Trophoblast cell (in vitro differentiated cells and primary cell): ENCODE measurements at regions not wholly inside any gene's neighbourhood (a gene's known extent, or its start where the extent isn't known, plus 50 kb on each side); places are given as distances from the start of the nearest gene placed in this dataset.

ENCODE experiments used
- DNase-seq, 2 donors: peaks; one replicate each; pipeline ENCODE4 v3.0.0-alpha.2; 2016
- H2AFZ ChIP-seq: 2 replicates; pipeline ENCODE4 v1.6.1; 2013; ENCODE audit warnings: low read length, moderate library complexity, mild to moderate bottlenecking; ENCODE audit not compliant: insufficient read depth, poor library complexity
- H2AK5ac ChIP-seq: 2 replicates; pipeline ENCODE4 v1.6.1; 2013; ENCODE audit warnings: mild to moderate bottlenecking, low read length
- H2BK120ac ChIP-seq: 2 replicates; pipeline ENCODE4 v1.6.1; 2013; ENCODE audit warnings: low read length, mild to moderate bottlenecking, moderate library complexity; ENCODE audit not compliant: insufficient read depth, poor library complexity
- H2BK12ac ChIP-seq: 2 replicates; pipeline ENCODE4 v1.6.1; 2013; ENCODE audit warnings: mild to moderate bottlenecking, low read length, moderate library complexity
- H2BK5ac ChIP-seq: 2 replicates; pipeline ENCODE4 v1.6.1; 2013; ENCODE audit warnings: low read length, low read depth, moderate library complexity, mild to moderate bottlenecking; ENCODE audit not compliant: poor library complexity
- H3K14ac ChIP-seq: 2 replicates; pipeline ENCODE4 v1.6.1; 2013; ENCODE audit warnings: mild to moderate bottlenecking, low read length
- H3K18ac ChIP-seq: 2 replicates; pipeline ENCODE4 v1.6.1; 2013; ENCODE audit warnings: mild to moderate bottlenecking, low read length
- H3K23ac ChIP-seq: 2 replicates; pipeline ENCODE4 v1.6.1; 2013; ENCODE audit warnings: low read length
- H3K27ac ChIP-seq: 2 replicates; pipeline ENCODE4 v1.5.1; 2013; ENCODE audit warnings: low read depth, mild to moderate bottlenecking, inconsistent platforms, low read length, moderate library complexity
- H3K27me3 ChIP-seq: 2 replicates; pipeline ENCODE4 v1.6.1; 2013; ENCODE audit warnings: inconsistent platforms, mild to moderate bottlenecking, low read length, moderate library complexity; ENCODE audit not compliant: insufficient read depth
- H3K36me3 ChIP-seq, 2 experiments: 1 replicate in 1 of 2; 2 replicates in 1 of 2; pipeline ENCODE4 v1.6.1; 2013; ENCODE audit warnings: low read length in 2 of 2, mild to moderate bottlenecking in 2 of 2, moderate library complexity in 1 of 2; ENCODE audit not compliant: insufficient read depth in 2 of 2, control insufficient read depth in 1 of 2
- H3K4ac ChIP-seq: 2 replicates; pipeline ENCODE4 v1.6.1; 2013; ENCODE audit warnings: low read depth, mild to moderate bottlenecking, low read length, moderate library complexity
- H3K4me1 ChIP-seq, 2 experiments: 1 replicate in 1 of 2; 2 replicates in 1 of 2; pipeline ENCODE4 v1.6.1; 2013; ENCODE audit warnings: low read length in 2 of 2, mild to moderate bottlenecking in 2 of 2, moderate library complexity in 1 of 2; ENCODE audit not compliant: insufficient read depth in 2 of 2, control insufficient read depth in 1 of 2
- H3K4me2 ChIP-seq: 2 replicates; pipeline ENCODE4 v1.6.1; 2013; ENCODE audit warnings: inconsistent platforms, mild to moderate bottlenecking, low read length, moderate library complexity
- H3K4me3 ChIP-seq: 2 replicates; pipeline ENCODE4 v1.5.1; 2013; ENCODE audit warnings: mild to moderate bottlenecking, low read depth, low read length, inconsistent platforms
- H3K79me1 ChIP-seq: one replicate; pipeline ENCODE4 v1.6.1; 2013; ENCODE audit warnings: low read length
- H3K79me2 ChIP-seq: 2 replicates; pipeline ENCODE4 v1.6.1; 2013; ENCODE audit warnings: low read length, mild to moderate bottlenecking; ENCODE audit not compliant: control insufficient read depth, insufficient read depth, poor library complexity
- H3K9ac ChIP-seq: 2 replicates; pipeline ENCODE4 v1.6.1; 2013; ENCODE audit warnings: mild to moderate bottlenecking, low read length
- H3K9me3 ChIP-seq: 2 replicates; pipeline ENCODE4 v1.6.1; 2013; ENCODE audit warnings: low read depth, mild to moderate bottlenecking, control low read depth, inconsistent platforms, low read length; ENCODE audit not compliant: insufficient read depth
- H4K12ac ChIP-seq: 2 replicates; pipeline ENCODE4 v1.6.1; 2013; ENCODE audit warnings: low read depth, mild to moderate bottlenecking, low read length, moderate library complexity
- H4K8ac ChIP-seq: 2 replicates; pipeline ENCODE4 v1.6.1; 2013; ENCODE audit warnings: low read depth, mild to moderate bottlenecking, low read length, moderate library complexity
- H4K91ac ChIP-seq: one replicate; pipeline ENCODE4 v1.6.1; 2013; ENCODE audit warnings: low read depth, mild to moderate bottlenecking, low read length, moderate library complexity
- WGBS: extraction: QIAGEN DNeasy Blood & Tissue Kit; methylation state at CpG from one replicate; pipeline ENCODE4 v1.1.7; 2013; ENCODE audit warnings: missing lambda C conversion rate; ENCODE audit not compliant: insufficient read length, insufficient coverage; ENCODE audit errors: extremely low coverage; 5-methylcytosine and 5-hydroxymethylcytosine counted together

DNA sequence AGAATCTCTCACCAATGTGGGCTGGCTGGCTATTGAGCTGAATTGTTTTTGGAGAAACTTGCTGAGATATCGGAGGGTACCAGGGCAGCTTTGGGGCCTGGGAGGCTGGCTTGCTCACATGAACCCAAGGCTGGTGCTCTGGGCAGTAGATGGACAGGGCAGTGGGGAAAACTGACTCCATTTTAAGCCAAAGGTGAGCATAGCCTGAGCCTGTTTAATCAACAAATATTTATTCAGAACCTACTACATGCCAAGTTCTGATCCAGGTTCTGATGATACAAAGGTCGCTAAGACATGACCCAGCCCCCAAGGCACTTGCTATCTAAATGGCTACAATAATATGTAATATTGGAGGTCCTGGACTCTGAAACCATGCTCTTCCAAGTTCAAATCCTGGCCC lies 86.6 kb downstream of the BUB3 start:
- Histone ChIP-seq H3K18ac (no peak overlapping the region), H3K9ac (no peak overlapping the region), H3K4me3 (no peak overlapping the region), H4K91ac (no peak overlapping the region), H3K27ac (no peak overlapping the region), H3K27me3 (no peaks in the 10 kb centered on the region), H3K79me2 (no peaks in the 10 kb centered on the region), H3K23ac (no peak overlapping the region), H3K79me1 (no peaks in the 10 kb centered on the region), H2AFZ (no peak overlapping the region), H2AK5ac (no peak overlapping the region), H2BK5ac (no peak overlapping the region), H4K12ac (no peak overlapping the region), H3K4ac (no peak overlapping the region), H4K8ac (no peak overlapping the region), H2BK120ac (no peak overlapping the region), H3K4me1 (no peaks in the 10 kb centered on the region), H2BK12ac (no peak overlapping the region), H3K4me2 (no peak overlapping the region), H3K36me3 (no peaks in the 10 kb centered on the region), H3K14ac (no peak overlapping the region), H3K9me3 (no peaks in the 10 kb centered on the region)
- no CpG with 5 or more reads among the region's 2 CpGs for WGBS
- DNase-seq, result no peak

DNA sequence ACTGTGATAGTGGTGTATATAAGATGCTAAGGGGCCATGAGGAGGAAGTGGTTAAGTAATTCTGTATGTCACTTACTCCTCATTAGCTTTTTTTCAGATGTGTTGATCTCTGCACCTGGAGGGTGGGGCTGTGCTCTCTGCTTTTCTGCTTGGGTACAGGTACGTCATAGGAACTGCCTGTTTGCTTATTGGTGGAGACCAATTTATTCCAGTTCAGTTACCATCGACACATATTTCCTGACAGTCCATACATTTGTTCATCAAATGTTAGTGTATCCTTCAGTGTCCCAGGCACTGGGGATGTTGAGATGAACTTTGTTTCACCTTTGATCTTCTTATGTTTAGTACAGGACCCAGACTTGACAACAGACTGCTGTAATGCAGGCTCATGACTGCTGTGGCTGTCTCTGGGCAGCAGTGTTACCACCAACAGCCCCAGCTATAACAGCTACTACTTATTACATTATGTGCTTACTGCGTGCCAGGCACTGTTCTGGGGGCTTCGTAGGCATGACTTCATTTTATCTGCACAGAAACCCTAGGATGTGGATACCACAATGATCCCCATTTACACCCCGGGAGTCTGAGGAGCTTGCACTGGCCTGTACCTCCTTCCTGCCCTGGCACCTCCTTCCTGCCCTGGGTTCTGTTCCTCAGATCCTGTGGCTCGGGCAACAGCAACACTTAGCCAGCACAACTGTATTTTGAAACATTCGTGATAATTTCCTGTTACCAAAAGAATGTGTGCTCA lies 87.4 kb downstream of the BUB3 start:
- Histone ChIP-seq H3K79me2 (no peaks in the 10 kb centered on the region), H3K36me3 (no peaks in the 10 kb centered on the region), H2BK5ac (no peak overlapping the region), H2BK120ac (no peak overlapping the region), H2AFZ (no peak overlapping the region), H3K14ac (no peak overlapping the region), H3K27me3 (no peaks in the 10 kb centered on the region), H4K12ac (no peak overlapping the region), H3K79me1 (no peaks in the 10 kb centered on the region), H2BK12ac (no peak overlapping the region), H3K4me3 (no peak overlapping the region), H3K9me3 (no peaks in the 10 kb centered on the region), H2AK5ac (no peak overlapping the region), H3K23ac (no peak overlapping the region), H4K8ac (no peak overlapping the region), H3K18ac (no peak overlapping the region), H3K4me2 (no peak overlapping the region), H3K4me1 (no peaks in the 10 kb centered on the region), H3K9ac (no peak overlapping the region), H3K4ac (no peak overlapping the region), H4K91ac (no peak overlapping the region), H3K27ac (no peak overlapping the region)
- no CpG with 5 or more reads among the region's 7 CpGs for WGBS
- no peak for DNase-seq

DNA sequence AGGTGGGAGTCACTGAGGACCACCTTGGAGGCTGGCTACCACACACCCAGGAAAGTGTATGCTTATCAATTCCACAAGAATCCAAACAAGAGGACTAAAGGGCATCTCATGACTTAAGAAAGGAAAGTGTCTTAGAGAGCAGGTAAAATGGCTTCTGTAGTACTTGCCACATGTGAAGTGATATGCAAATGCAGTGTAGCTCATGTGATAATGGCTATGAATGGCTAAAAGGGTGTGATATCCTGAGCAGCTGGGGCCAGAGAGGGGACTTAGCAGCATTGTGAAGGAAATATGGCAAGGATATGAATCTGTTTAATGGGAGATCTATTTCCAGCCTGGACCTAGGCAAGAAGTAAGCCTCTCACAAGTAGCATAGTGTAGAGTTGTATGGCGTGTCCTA lies 90.5 kb downstream of the BUB3 start:
- Histone ChIP-seq H2BK12ac (no peak overlapping the region), H4K12ac (no peak overlapping the region), H3K4me2 (no peak overlapping the region), H3K4ac (no peak overlapping the region), H2AK5ac (no peak overlapping the region), H3K27me3 (no peaks in the 10 kb centered on the region), H3K4me1 (no peaks in the 10 kb centered on the region), H3K14ac (no peak overlapping the region), H3K4me3 (no peak overlapping the region), H3K79me1 (no peaks in the 10 kb centered on the region), H3K9me3 (no peaks in the 10 kb centered on the region), H3K79me2 (no peaks in the 10 kb centered on the region), H3K36me3 (no peaks in the 10 kb centered on the region), H2BK120ac (no peak overlapping the region), H3K27ac (no peak overlapping the region), H2BK5ac (no peak overlapping the region), H3K9ac (no peak overlapping the region), H2AFZ (no peak overlapping the region), H3K23ac (no peak overlapping the region), H4K91ac (no peak overlapping the region), H4K8ac (no peak overlapping the region), H3K18ac (no peak overlapping the region)
- DNase-seq, result no peak
- WGBS, result no CpG with 5 or more reads among the region's 1 CpG

DNA sequence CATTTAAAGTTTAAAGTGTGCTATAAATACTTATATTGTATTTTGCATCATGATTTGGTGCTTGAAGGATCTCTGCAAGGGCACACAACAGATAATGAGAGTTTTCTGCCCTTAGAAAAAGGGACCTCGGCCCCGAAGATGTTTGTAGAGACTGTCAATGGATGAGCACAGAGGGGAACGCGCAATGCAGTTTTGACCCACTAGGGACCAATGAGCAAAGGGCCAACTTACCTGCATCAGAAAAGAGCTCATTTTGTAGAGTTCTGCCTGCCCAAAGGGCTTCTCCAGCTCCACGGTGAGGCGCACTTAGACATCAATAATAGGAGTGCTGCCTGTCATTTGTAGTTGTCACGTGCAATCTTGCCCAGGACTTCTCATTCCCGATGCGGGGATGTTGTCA lies 91.1 kb downstream of the BUB3 start:
- H4K8ac ChIP-seq, result no peak overlapping the region
- no peak overlapping the region for H3K14ac ChIP-seq
- no peak overlapping the region for H2BK12ac ChIP-seq
- DNase-seq, result no peak
- no peak overlapping the region for H3K18ac ChIP-seq
- no peak overlapping the region for H4K91ac ChIP-seq
- H3K23ac ChIP-seq, result no peak overlapping the region
- H4K12ac ChIP-seq, result no peak overlapping the region
- H3K4me3 ChIP-seq, result no peak overlapping the region
- no CpG with 5 or more reads among the region's 9 CpGs for WGBS
- H2AK5ac ChIP-seq, result no peak overlapping the region
- H3K79me1 ChIP-seq, result no peaks in the 10 kb centered on the region
- H3K4ac ChIP-seq, result no peak overlapping the region
- no peak overlapping the region for H3K4me2 ChIP-seq
- H3K9me3 ChIP-seq, result no peaks in the 10 kb centered on the region
- H3K36me3 ChIP-seq, result no peaks in the 10 kb centered on the region
- H3K27ac ChIP-seq, result no peak overlapping the region
- no peaks in the 10 kb centered on the region for H3K27me3 ChIP-seq
- H2BK5ac ChIP-seq, result no peak overlapping the region
- no peaks in the 10 kb centered on the region for H3K4me1 ChIP-seq
- no peak overlapping the region for H3K9ac ChIP-seq
- H2BK120ac ChIP-seq, result no peak overlapping the region
- no peaks in the 10 kb centered on the region for H3K79me2 ChIP-seq
- no peak overlapping the region for H2AFZ ChIP-seq
